ENCODE measurements at regions not wholly inside any gene's neighbourhood (a gene's known extent, or its start where the extent isn't known, plus 50 kb on each side); places are given as distances from the start of the nearest gene placed in this dataset.

DNA sequence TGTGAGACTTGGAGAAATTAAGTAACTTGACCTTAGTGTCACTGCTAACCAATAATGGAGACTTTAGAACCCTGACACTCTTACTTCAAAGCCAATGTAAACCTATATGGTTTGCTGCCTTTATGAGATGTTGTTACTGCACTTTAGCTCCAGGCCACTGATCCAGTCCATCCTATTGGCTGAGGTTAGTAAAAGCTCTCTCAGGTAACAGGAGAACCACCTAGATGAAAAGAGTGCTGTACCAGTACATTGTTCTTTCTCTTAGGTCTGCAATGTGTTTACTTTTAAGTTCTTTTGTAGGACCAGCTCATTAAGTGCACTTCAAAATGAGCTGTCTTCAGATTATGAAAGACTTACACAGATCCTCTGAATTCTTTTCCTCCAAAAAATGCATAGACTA, 994.0 kb upstream of the FAT3 start:
- ChIA-PET CTCF (interaction anchor here (0.6 to 1.3 kb wide), 2 partner anchors 17 to 889 kb away, joined by 3 to 8 read pairs; no protein-coding TSS in a partner anchor), POLR2A (no interaction called here)
- H3K4me3 ChIP-seq (ENCODE audit: low read depth, low read length), result no peak overlapping the region
- H3K9me3 ChIP-seq (ENCODE audit: control insufficient read depth, insufficient read depth, low read depth, low read length), result no peaks in the 10 kb centered on the region
- no peaks in the 10 kb centered on the region for H3K36me3 ChIP-seq (ENCODE audit: control insufficient read depth in 2 of 2, insufficient read depth in 1 of 2, low read length in 2 of 2)
- no peak for TF ChIP-seq SCRT1 (tag by site-specific recombination; IDR thresholded peaks at IDR 0.05; ENCODE audit: borderline replicate concordance)
- TF ChIP-seq GLI2 (tag by site-specific recombination; IDR thresholded peaks at IDR 0.05; ENCODE audit: borderline replicate concordance, low read depth), result no peak
- no peak for TF ChIP-seq ZSCAN16 (tag by site-specific recombination; IDR thresholded peaks at IDR 0.05)
- no peak for TF ChIP-seq ZNF621 (tag by site-specific recombination; IDR thresholded peaks at IDR 0.05)
- TF ChIP-seq EGR2 (tag by site-specific recombination; IDR thresholded peaks at IDR 0.05; ENCODE audit: low read depth), result no peak
- TF ChIP-seq, protein P1, sequence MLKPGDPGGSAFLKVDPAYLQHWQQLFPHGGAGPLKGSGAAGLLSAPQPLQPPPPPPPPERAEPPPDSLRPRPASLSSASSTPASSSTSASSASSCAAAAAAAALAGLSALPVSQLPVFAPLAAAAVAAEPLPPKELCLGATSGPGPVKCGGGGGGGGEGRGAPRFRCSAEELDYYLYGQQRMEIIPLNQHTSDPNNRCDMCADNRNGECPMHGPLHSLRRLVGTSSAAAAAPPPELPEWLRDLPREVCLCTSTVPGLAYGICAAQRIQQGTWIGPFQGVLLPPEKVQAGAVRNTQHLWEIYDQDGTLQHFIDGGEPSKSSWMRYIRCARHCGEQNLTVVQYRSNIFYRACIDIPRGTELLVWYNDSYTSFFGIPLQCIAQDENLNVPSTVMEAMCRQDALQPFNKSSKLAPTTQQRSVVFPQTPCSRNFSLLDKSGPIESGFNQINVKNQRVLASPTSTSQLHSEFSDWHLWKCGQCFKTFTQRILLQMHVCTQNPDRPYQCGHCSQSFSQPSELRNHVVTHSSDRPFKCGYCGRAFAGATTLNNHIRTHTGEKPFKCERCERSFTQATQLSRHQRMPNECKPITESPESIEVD (tag by site-specific recombination; IDR thresholded peaks at IDR 0.05), result no peak
- TF ChIP-seq ZNF776 (tag by site-specific recombination; IDR thresholded peaks at IDR 0.05; ENCODE audit: borderline replicate concordance), result no peak
- TF ChIP-seq KLF7 (tag by site-specific recombination; IDR thresholded peaks at IDR 0.05; ENCODE audit: borderline replicate concordance), result no peak
- TF ChIP-seq, protein P2, sequence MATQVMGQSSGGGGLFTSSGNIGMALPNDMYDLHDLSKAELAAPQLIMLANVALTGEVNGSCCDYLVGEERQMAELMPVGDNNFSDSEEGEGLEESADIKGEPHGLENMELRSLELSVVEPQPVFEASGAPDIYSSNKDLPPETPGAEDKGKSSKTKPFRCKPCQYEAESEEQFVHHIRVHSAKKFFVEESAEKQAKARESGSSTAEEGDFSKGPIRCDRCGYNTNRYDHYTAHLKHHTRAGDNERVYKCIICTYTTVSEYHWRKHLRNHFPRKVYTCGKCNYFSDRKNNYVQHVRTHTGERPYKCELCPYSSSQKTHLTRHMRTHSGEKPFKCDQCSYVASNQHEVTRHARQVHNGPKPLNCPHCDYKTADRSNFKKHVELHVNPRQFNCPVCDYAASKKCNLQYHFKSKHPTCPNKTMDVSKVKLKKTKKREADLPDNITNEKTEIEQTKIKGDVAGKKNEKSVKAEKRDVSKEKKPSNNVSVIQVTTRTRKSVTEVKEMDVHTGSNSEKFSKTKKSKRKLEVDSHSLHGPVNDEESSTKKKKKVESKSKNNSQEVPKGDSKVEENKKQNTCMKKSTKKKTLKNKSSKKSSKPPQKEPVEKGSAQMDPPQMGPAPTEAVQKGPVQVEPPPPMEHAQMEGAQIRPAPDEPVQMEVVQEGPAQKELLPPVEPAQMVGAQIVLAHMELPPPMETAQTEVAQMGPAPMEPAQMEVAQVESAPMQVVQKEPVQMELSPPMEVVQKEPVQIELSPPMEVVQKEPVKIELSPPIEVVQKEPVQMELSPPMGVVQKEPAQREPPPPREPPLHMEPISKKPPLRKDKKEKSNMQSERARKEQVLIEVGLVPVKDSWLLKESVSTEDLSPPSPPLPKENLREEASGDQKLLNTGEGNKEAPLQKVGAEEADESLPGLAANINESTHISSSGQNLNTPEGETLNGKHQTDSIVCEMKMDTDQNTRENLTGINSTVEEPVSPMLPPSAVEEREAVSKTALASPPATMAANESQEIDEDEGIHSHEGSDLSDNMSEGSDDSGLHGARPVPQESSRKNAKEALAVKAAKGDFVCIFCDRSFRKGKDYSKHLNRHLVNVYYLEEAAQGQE (tag by site-specific recombination; IDR thresholded peaks at IDR 0.05), result no peak
- no peak for TF ChIP-seq ZNF16 (tag by site-specific recombination; IDR thresholded peaks at IDR 0.05; ENCODE audit: low read depth)
- no peak for TF ChIP-seq ZNF837 (tag by site-specific recombination; IDR thresholded peaks at IDR 0.05)
- TF ChIP-seq ZNF830 (tag by site-specific recombination; IDR thresholded peaks at IDR 0.05; ENCODE audit: low read depth), result no peak
- no peak for TF ChIP-seq IKZF3 (tag by site-specific recombination; IDR thresholded peaks at IDR 0.05)
- TF ChIP-seq ZNF302 (tag by site-specific recombination; IDR thresholded peaks at IDR 0.05; ENCODE audit: low read depth), result no peak
- TF ChIP-seq KLF9 (tag by site-specific recombination; IDR thresholded peaks at IDR 0.05; ENCODE audit: low read depth), result no peak
- TF ChIP-seq ZNF623 (tag by site-specific recombination; IDR thresholded peaks at IDR 0.05), result no peak
- TF ChIP-seq ZNF558 (tag by site-specific recombination; IDR thresholded peaks at IDR 0.05), result no peak
- TF ChIP-seq ZIC2 (tag by site-specific recombination; IDR thresholded peaks at IDR 0.05), result no peak
- TF ChIP-seq, protein P3, sequence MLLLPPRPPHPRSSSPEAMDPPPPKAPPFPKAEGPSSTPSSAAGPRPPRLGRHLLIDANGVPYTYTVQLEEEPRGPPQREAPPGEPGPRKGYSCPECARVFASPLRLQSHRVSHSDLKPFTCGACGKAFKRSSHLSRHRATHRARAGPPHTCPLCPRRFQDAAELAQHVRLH (tag by site-specific recombination; IDR thresholded peaks at IDR 0.05), result no peak
- no peak overlapping the region for H3K27ac ChIP-seq (ENCODE audit: extremely low read depth, low read depth, low read length)
- H3K4me1 ChIP-seq (ENCODE audit: control insufficient read depth, insufficient read depth, low read length), result no peaks in the 10 kb centered on the region

DNA sequence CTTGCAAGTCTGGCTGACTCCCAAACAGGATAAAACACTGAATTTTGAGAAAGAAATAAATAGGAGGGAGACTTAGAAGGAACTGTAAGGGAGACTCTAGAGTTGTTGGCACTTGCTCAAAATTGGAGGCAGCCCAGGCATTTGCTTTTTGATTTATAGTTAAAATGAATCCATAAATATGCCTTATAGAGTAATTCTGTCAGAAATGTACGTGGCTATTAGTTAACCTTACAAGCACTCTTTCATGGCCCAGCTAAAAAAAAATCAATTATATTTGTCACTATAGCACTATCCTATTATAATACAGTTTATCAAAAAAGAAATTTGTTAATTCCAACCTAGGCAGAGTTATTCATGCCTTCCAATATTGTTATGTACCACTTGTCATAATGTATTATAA, 1000.0 kb upstream of the CHORDC1 start:
- no peak overlapping the region for H3K4me3 ChIP-seq (ENCODE audit: low read depth, low read length)
- TF ChIP-seq ZNF175 (tag by site-specific recombination; IDR thresholded peaks at IDR 0.05), result no peak
- TF ChIP-seq, protein P4, sequence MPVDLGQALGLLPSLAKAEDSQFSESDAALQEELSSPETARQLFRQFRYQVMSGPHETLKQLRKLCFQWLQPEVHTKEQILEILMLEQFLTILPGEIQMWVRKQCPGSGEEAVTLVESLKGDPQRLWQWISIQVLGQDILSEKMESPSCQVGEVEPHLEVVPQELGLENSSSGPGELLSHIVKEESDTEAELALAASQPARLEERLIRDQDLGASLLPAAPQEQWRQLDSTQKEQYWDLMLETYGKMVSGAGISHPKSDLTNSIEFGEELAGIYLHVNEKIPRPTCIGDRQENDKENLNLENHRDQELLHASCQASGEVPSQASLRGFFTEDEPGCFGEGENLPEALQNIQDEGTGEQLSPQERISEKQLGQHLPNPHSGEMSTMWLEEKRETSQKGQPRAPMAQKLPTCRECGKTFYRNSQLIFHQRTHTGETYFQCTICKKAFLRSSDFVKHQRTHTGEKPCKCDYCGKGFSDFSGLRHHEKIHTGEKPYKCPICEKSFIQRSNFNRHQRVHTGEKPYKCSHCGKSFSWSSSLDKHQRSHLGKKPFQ (tag by site-specific recombination; IDR thresholded peaks at IDR 0.05), result no peak
- TF ChIP-seq ZNF366 (tag by site-specific recombination; conservative IDR thresholded peaks at IDR 0.05), result no peak
- no peak for TF ChIP-seq ZNF155 (tag by site-specific recombination; IDR thresholded peaks at IDR 0.05)
- CTCF ChIA-PET, result no interaction called here
- H3K9me3 ChIP-seq (ENCODE audit: control insufficient read depth, insufficient read depth, low read depth, low read length), result no peaks in the 10 kb centered on the region
- POLR2A ChIA-PET, result no interaction called here
- H3K27ac ChIP-seq (ENCODE audit: extremely low read depth, low read depth, low read length), result no peak overlapping the region
- no peaks in the 10 kb centered on the region for H3K36me3 ChIP-seq (ENCODE audit: control insufficient read depth in 2 of 2, insufficient read depth in 1 of 2, low read length in 2 of 2)
- H3K4me1 ChIP-seq (ENCODE audit: control insufficient read depth, insufficient read depth, low read length), result no peaks in the 10 kb centered on the region
